ENCODE measurements at regions not wholly inside any gene's neighbourhood (a gene's known extent, or its start where the extent isn't known, plus 50 kb on each side); places are given as distances from the start of the nearest gene placed in this dataset.

GRCh38 chr5:60546207-60546606 is 153.8 kb downstream of the DEPDC1B start:
- H3K27ac ChIP-seq: no peak overlapping the region
- no peaks in the 10 kb centered on the region for H3K27me3 ChIP-seq
- no peak for DNase-seq
- no peak for TF ChIP-seq CTCF (IDR thresholded peaks at IDR 0.05)
- TF ChIP-seq POLR2A (IDR thresholded peaks at IDR 0.05): no peak
- no peak for TF ChIP-seq EP300 (IDR thresholded peaks at IDR 0.05)
- H3K36me3 ChIP-seq: no peaks in the 10 kb centered on the region
- H3K4me1 ChIP-seq (ENCODE audit: insufficient read depth): no peaks in the 10 kb centered on the region
- 51 to 53% (median 51%) methylated on average over 4 of the region's 4 CpGs for WGBS, 3 donors
- intact Hi-C loops (cut with DNase I): no loop called here
- H3K4me3 ChIP-seq: no peak overlapping the region
- no peaks in the 10 kb centered on the region for H3K9me3 ChIP-seq

- no peaks in the 10 kb centered on the region for H3K36me3 ChIP-seq
- H3K9me3 ChIP-seq: no peaks in the 10 kb centered on the region
- intact Hi-C loops (cut with DNase I): no loop called here
- H3K27me3 ChIP-seq: no peaks in the 10 kb centered on the region
- TF ChIP-seq POLR2A (IDR thresholded peaks at IDR 0.05) (no peak), EP300 (IDR thresholded peaks at IDR 0.05) (no peak), CTCF (IDR thresholded peaks at IDR 0.05) (no peak)
- H3K4me3 ChIP-seq: no peak overlapping the region
- 10 to 21% (median 17%) methylated on average over 3 of the region's 3 CpGs for WGBS, 3 donors
- no peak for DNase-seq
- no peak overlapping the region for H3K27ac ChIP-seq
- no peaks in the 10 kb centered on the region for H3K4me1 ChIP-seq (ENCODE audit: insufficient read depth)
These were observed 154.4 kb downstream of the DEPDC1B start for GRCh38 chr5:60545551-60545950.

GRCh38 chr5:60544142-60544541 is 155.8 kb downstream of the DEPDC1B start:
- intact Hi-C loops (cut with DNase I): no loop called here
- Histone ChIP-seq H3K4me3 (no peak overlapping the region), H3K27me3 (no peaks in the 10 kb centered on the region), H3K27ac (no peak overlapping the region), H3K4me1 (ENCODE audit: insufficient read depth) (peaks cover 9% of the 10 kb centered on the region), H3K36me3 (no peaks in the 10 kb centered on the region), H3K9me3 (no peaks in the 10 kb centered on the region)
- TF ChIP-seq CTCF (IDR thresholded peaks at IDR 0.05) (no peak), POLR2A (IDR thresholded peaks at IDR 0.05) (no peak), EP300 (IDR thresholded peaks at IDR 0.05) (no peak)
- DNase-seq: no peak
- WGBS, 3 donors: 74 to 82% (median 79%) methylated on average over 2 of the region's 2 CpGs

GRCh38 chr5:60541980-60542379 is 158.0 kb downstream of the DEPDC1B start:
- Histone ChIP-seq H3K27me3 (no peaks in the 10 kb centered on the region), H3K4me3 (no peak overlapping the region), H3K27ac (no peak overlapping the region), H3K4me1 (ENCODE audit: insufficient read depth) (peaks cover 9% of the 10 kb centered on the region), H3K36me3 (no peaks in the 10 kb centered on the region), H3K9me3 (no peaks in the 10 kb centered on the region)
- intact Hi-C loops (cut with DNase I): no loop called here
- WGBS, 3 donors: 31 to 39% (median 34%) methylated on average over 2 of the region's 2 CpGs
- TF ChIP-seq POLR2A (IDR thresholded peaks at IDR 0.05) (no peak), EP300 (IDR thresholded peaks at IDR 0.05) (no peak), CTCF (IDR thresholded peaks at IDR 0.05) (no peak)
- DNase-seq: no peak
